ENCODE measurements at regions not wholly inside any gene's neighbourhood (a gene's known extent, or its start where the extent isn't known, plus 50 kb on each side); places are given as distances from the start of the nearest gene placed in this dataset.

DNA sequence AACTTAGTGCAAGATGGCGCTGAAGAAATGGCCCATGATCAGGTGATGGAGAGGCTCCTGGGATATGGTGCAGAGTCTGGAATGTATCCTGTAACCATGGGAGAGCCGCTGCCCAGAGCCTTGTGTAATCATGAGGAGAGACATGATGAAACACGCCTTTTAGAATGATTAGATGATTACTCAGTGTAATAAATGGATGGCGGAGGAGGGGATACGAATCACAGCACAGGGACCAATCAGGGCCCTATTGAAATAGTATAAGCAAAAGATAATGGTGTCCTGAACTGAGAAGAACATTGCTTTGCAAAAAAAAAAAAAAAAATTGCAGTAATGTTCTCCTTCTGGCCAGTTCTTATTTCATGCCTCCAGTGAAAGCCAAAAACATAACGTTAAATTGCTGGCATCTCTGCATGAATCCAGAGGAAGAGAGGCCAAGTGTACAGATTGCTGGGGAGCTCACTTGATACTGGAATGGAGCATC lies 668.5 kb upstream of the AUTS2 start:
- peak; percentile 32 for DNase-seq (ENCODE audit: low read depth)
- TF ChIP-seq, protein P1, sequence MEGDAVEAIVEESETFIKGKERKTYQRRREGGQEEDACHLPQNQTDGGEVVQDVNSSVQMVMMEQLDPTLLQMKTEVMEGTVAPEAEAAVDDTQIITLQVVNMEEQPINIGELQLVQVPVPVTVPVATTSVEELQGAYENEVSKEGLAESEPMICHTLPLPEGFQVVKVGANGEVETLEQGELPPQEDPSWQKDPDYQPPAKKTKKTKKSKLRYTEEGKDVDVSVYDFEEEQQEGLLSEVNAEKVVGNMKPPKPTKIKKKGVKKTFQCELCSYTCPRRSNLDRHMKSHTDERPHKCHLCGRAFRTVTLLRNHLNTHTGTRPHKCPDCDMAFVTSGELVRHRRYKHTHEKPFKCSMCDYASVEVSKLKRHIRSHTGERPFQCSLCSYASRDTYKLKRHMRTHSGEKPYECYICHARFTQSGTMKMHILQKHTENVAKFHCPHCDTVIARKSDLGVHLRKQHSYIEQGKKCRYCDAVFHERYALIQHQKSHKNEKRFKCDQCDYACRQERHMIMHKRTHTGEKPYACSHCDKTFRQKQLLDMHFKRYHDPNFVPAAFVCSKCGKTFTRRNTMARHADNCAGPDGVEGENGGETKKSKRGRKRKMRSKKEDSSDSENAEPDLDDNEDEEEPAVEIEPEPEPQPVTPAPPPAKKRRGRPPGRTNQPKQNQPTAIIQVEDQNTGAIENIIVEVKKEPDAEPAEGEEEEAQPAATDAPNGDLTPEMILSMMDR (IDR thresholded peaks at IDR 0.05; ENCODE audit: control insufficient read depth, insufficient read depth, low read depth, low read length, missing control alignments) = no peak
- H3K4me3 ChIP-seq (ENCODE audit: control insufficient read depth, low read depth, low read length) = no peak overlapping the region

DNA sequence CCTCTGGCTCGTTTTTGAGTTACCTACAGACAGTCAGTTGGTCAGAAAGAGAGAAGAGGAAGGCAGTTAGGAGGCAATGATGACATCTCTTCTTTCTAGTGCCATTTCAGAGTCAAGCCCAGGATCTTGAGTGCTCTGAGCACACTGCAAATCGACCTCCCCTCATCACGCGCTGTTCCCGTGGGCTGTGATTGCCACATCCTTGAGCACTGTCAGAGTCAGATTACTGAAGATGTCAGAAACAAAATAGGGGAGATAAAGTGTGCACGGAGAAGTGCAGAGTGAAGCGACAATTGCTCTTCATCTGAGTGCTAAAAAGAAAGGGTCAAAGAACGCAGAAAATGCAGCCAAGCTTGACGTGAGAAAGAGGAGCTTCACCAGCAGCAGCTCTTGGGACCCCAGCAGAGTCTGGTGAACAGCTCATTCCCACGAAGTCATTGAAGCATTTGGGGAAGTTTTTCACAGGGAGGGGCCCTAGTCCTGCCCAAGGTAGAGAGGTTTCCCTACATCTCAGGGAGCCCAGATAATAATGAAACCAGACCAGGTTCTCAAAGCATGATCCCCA lies 661.7 kb upstream of the AUTS2 start:
- TF ChIP-seq, protein P1 (IDR thresholded peaks at IDR 0.05; ENCODE audit: control insufficient read depth, insufficient read depth, low read depth, low read length, missing control alignments) = no peak
- no peak for DNase-seq (ENCODE audit: low read depth)

DNA sequence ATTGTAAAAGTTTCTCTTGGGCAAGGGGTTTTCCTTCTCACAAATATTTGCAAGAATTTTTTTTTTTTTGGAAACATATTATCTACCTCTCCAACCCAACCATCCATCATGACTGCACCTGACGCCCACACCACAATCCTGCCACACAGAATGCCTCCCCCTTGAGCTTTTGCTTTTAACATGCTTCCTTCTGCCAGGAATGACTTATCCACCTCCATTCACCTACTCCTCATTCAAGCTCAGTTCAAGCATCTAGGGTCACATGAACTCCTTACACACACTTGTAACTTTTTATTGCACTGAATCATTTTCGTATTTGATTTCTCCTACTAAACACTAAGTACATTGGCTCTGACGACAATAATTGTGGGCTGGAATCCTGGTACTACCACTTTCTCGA lies 660.1 kb upstream of the AUTS2 start:
- no peak overlapping the region for H3K4me3 ChIP-seq (ENCODE audit: control insufficient read depth, low read depth, low read length)
- TF ChIP-seq, protein P1 (IDR thresholded peaks at IDR 0.05; ENCODE audit: control insufficient read depth, insufficient read depth, low read depth, low read length, missing control alignments) = no peak
- DNase-seq (ENCODE audit: low read depth) = no peak

More for the DNA sequence above, 661.7 kb upstream of the AUTS2 start:
- no peak overlapping the region for H3K4me3 ChIP-seq (ENCODE audit: control insufficient read depth, low read depth, low read length)

DNA sequence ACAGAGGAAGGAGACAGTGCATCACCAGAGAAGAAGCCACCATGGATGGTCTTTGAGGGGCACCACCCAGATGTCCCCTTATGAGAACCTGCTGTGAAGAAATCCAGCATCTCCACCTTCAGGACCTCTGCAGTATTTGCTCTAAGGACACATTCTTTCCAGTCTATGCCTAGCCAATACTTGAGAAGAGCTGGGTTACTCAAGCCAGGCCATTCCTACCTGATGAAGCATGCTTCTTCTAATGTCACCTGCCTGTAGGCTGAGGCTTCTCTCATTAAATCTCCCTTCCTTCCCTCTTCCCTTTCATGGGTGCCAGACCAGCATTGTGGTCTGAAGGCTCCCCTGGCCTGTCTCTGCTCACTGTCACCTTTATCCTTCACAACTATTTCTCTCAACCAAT lies 654.5 kb upstream of the AUTS2 start:
- no peak overlapping the region for H3K4me3 ChIP-seq (ENCODE audit: control insufficient read depth, low read depth, low read length)
- TF ChIP-seq, protein P1 (IDR thresholded peaks at IDR 0.05; ENCODE audit: control insufficient read depth, insufficient read depth, low read depth, low read length, missing control alignments) = no peak
- no peak for DNase-seq (ENCODE audit: low read depth)

DNA sequence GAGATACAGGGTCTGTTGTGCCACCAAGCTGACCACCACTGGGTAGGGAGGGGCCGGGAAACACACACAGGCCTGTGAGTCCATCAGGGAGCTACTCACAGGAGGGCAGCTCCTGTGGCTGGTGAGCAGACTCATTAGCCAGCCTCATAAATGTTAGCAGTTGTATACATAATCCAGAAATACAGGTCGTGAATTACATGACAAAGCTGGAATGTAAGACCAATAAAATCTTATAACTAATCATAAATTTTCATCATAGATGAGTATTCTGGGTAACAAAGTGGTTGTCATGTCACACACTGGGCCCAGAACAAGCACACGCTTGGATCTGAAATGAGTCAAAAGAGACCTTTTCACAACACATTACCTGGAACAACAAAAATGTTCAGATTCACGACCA lies 642.6 kb upstream of the AUTS2 start:
- TF ChIP-seq, protein P1 (IDR thresholded peaks at IDR 0.05; ENCODE audit: control insufficient read depth, insufficient read depth, low read depth, low read length, missing control alignments) = no peak
- no peak overlapping the region for H3K4me3 ChIP-seq (ENCODE audit: control insufficient read depth, low read depth, low read length)
- peak; percentile 46 for DNase-seq (ENCODE audit: low read depth)

DNA sequence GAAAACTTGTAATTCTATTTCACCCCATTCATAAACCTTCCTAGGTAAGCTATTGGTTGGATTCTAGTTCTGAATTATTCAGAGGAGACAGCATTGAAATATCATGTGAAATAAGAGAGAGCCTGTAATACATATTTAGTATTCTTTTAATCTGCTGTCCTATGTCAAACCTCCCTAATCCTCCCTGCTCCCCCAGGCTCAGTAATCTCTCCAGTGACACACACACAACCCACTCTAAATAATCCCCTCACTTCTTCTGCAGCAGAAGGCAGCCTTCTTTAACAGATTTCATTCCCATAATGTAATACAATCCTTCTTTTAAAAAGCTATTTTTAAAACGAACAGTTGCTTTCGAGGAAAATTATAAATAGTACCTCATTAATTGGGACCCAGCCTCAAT lies 639.7 kb upstream of the AUTS2 start:
- TF ChIP-seq, protein P1 (IDR thresholded peaks at IDR 0.05; ENCODE audit: control insufficient read depth, insufficient read depth, low read depth, low read length, missing control alignments) = no peak
- no peak overlapping the region for H3K4me3 ChIP-seq (ENCODE audit: control insufficient read depth, low read depth, low read length)
- DNase-seq (ENCODE audit: low read depth) = no peak
